ENCODE measurements at regions not wholly inside any gene's neighbourhood (a gene's known extent, or its start where the extent isn't known, plus 50 kb on each side); places are given as distances from the start of the nearest gene placed in this dataset.

DNA sequence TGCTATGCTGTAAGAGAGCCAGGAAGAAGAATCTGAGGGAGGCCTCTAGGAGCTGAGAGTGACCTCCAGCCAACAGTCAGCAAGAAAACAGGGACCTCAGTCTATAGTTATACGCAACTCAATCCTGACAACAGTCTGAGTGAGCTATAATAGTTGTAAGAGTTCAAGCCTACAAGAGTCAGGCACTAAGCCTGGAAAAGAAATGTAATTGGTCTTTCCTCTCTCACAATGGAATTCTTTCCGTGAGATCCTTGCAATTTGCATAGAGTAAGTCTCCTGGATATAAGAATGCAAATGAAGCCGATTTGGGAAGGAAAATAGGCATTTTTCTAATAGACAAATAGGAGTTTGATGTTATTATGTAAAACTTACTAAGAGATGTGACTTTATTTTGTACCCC, 1332.6 kb upstream of the CELF4 start:
- TF ChIP-seq EZH2 (IDR thresholded peaks at IDR 0.05; ENCODE audit: borderline replicate concordance, low read length), result no peak
- TF ChIP-seq, protein P1, sequence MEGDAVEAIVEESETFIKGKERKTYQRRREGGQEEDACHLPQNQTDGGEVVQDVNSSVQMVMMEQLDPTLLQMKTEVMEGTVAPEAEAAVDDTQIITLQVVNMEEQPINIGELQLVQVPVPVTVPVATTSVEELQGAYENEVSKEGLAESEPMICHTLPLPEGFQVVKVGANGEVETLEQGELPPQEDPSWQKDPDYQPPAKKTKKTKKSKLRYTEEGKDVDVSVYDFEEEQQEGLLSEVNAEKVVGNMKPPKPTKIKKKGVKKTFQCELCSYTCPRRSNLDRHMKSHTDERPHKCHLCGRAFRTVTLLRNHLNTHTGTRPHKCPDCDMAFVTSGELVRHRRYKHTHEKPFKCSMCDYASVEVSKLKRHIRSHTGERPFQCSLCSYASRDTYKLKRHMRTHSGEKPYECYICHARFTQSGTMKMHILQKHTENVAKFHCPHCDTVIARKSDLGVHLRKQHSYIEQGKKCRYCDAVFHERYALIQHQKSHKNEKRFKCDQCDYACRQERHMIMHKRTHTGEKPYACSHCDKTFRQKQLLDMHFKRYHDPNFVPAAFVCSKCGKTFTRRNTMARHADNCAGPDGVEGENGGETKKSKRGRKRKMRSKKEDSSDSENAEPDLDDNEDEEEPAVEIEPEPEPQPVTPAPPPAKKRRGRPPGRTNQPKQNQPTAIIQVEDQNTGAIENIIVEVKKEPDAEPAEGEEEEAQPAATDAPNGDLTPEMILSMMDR (IDR thresholded peaks at IDR 0.05; ENCODE audit: low read length), result no peak
- Histone ChIP-seq H3K9me2 (ENCODE audit: low read depth, low read length) (no peaks in the 10 kb centered on the region), H2AFZ (ENCODE audit: low read length) (no peak overlapping the region), H3F3A (ENCODE audit: insufficient read depth, low read length) (no peaks in the 10 kb centered on the region), H3K4me2 (ENCODE audit: low read length) (no peak overlapping the region), H3K79me2 (ENCODE audit: insufficient read depth, low read length) (no peaks in the 10 kb centered on the region), H3K4me3 (ENCODE audit: low read depth, low read length, poor library complexity, severe bottlenecking) (no peak overlapping the region), H3K9ac (ENCODE audit: low read length) (no peak overlapping the region), H3K27ac (ENCODE audit: low read depth, low read length, poor library complexity, severe bottlenecking) (no peak overlapping the region), H3K36me3 (ENCODE audit: insufficient read depth, low read length) (no peaks in the 10 kb centered on the region), H3K4me1 (ENCODE audit: insufficient read depth, low read length, severe bottlenecking) (no peaks in the 10 kb centered on the region), H3K27me3 (ENCODE audit: insufficient read depth, low read length) (no peaks in the 10 kb centered on the region), H3K9me3 (ENCODE audit: low read length) (no peaks in the 10 kb centered on the region), H4K20me1 (ENCODE audit: insufficient read depth, low read length) (no peaks in the 10 kb centered on the region)

DNA sequence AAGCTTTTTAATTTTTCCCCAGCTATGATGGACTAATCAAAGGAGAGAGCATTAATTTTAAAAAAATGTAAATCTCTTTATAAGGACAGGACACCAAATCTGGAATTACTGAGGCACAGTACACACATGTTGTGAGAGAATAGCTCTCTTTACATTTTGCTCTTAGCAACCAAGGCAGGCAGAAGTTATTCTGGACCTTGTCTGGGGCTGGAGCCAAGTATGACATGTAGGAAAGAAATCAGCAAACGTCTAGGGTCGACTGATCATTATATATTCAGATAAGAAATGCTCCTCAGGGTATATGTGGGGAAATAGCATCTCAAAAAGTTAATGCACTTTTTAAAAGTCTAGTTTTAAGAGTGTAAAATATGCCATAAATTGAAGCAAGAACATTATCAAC, 1330.0 kb upstream of the CELF4 start:
- TF ChIP-seq, protein P1 (IDR thresholded peaks at IDR 0.05; ENCODE audit: low read length), result no peak
- TF ChIP-seq EZH2 (IDR thresholded peaks at IDR 0.05; ENCODE audit: borderline replicate concordance, low read length), result no peak
- Histone ChIP-seq H4K20me1 (ENCODE audit: insufficient read depth, low read length) (no peaks in the 10 kb centered on the region), H3K27ac (ENCODE audit: low read depth, low read length, poor library complexity, severe bottlenecking) (no peak overlapping the region), H3K79me2 (ENCODE audit: insufficient read depth, low read length) (no peaks in the 10 kb centered on the region), H3K4me3 (ENCODE audit: low read depth, low read length, poor library complexity, severe bottlenecking) (no peak overlapping the region), H3K4me1 (ENCODE audit: insufficient read depth, low read length, severe bottlenecking) (no peaks in the 10 kb centered on the region), H3K9me3 (ENCODE audit: low read length) (no peaks in the 10 kb centered on the region), H3K36me3 (ENCODE audit: insufficient read depth, low read length) (no peaks in the 10 kb centered on the region), H3K4me2 (ENCODE audit: low read length) (no peak overlapping the region), H3K9ac (ENCODE audit: low read length) (no peak overlapping the region), H3F3A (ENCODE audit: insufficient read depth, low read length) (no peaks in the 10 kb centered on the region), H2AFZ (ENCODE audit: low read length) (no peak overlapping the region), H3K9me2 (ENCODE audit: low read depth, low read length) (no peaks in the 10 kb centered on the region), H3K27me3 (ENCODE audit: insufficient read depth, low read length) (no peaks in the 10 kb centered on the region)

DNA sequence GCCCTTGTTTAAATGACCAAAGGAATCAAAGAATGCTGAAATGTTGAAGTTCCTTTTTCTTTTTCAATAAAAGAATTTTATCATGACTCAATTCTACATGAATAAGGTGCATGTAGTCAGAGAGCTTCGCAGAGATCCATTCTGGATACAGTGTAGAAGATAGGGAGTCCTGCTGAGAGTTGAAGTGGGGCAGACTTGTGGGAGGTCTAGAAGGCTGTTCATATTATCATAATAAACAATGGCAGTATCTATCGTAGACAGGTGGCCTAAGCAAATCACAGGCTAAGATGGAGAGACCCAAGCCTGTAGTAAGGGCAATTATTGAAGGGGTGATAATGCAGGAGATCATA, 1322.0 kb upstream of the CELF4 start:
- H3K9ac ChIP-seq (ENCODE audit: low read length), result no peak overlapping the region
- H3F3A ChIP-seq (ENCODE audit: insufficient read depth, low read length), result no peaks in the 10 kb centered on the region
- no peaks in the 10 kb centered on the region for H3K9me2 ChIP-seq (ENCODE audit: low read depth, low read length)
- no peak overlapping the region for H2AFZ ChIP-seq (ENCODE audit: low read length)
- TF ChIP-seq, protein P1 (IDR thresholded peaks at IDR 0.05; ENCODE audit: low read length), result no peak
- TF ChIP-seq EZH2 (IDR thresholded peaks at IDR 0.05; ENCODE audit: borderline replicate concordance, low read length), result no peak
- H4K20me1 ChIP-seq (ENCODE audit: insufficient read depth, low read length), result no peaks in the 10 kb centered on the region
- H3K4me3 ChIP-seq (ENCODE audit: low read depth, low read length, poor library complexity, severe bottlenecking), result no peak overlapping the region
- no peaks in the 10 kb centered on the region for H3K4me1 ChIP-seq (ENCODE audit: insufficient read depth, low read length, severe bottlenecking)
- no peaks in the 10 kb centered on the region for H3K36me3 ChIP-seq (ENCODE audit: insufficient read depth, low read length)
- no peaks in the 10 kb centered on the region for H3K79me2 ChIP-seq (ENCODE audit: insufficient read depth, low read length)
- H3K4me2 ChIP-seq (ENCODE audit: low read length), result no peak overlapping the region
- H3K9me3 ChIP-seq (ENCODE audit: low read length), result no peaks in the 10 kb centered on the region
- no peak overlapping the region for H3K27ac ChIP-seq (ENCODE audit: low read depth, low read length, poor library complexity, severe bottlenecking)
- no peaks in the 10 kb centered on the region for H3K27me3 ChIP-seq (ENCODE audit: insufficient read depth, low read length)
